ENCODE measurements at regions not wholly inside any gene's neighbourhood (a gene's known extent, or its start where the extent isn't known, plus 50 kb on each side); places are given as distances from the start of the nearest gene placed in this dataset.

GRCh38 chrX:97751735-97752134, 868.0 kb downstream of the RPA4 start:
- Histone ChIP-seq H3K9ac (ENCODE audit: control insufficient read depth, extremely low read depth, insufficient read depth, low read length) (no peak overlapping the region), H3K79me2 (ENCODE audit: control insufficient read depth, insufficient read depth, low read length) (no peaks in the 10 kb centered on the region), H3K27ac (ENCODE audit: control insufficient read depth, insufficient read depth, low read length) (no peak overlapping the region), H2AFZ (ENCODE audit: control insufficient read depth, low read length) (no peak overlapping the region), H3K9me3 (ENCODE audit: control insufficient read depth, low read depth, low read length) (no peaks in the 10 kb centered on the region), H4K20me1 (ENCODE audit: control insufficient read depth, extremely low read depth, insufficient read depth, low read length) (no peaks in the 10 kb centered on the region), H3K4me1 (ENCODE audit: control insufficient read depth, extremely low read depth, insufficient read depth, low read length) (peaks cover 8% of the 10 kb centered on the region), H3K4me2 (ENCODE audit: control insufficient read depth, extremely low read depth, insufficient read depth, low read depth, low read length) (peak overlapping the region; percentile 16), H3K9me1 (ENCODE audit: control insufficient read depth, extremely low read depth, insufficient read depth, low read length) (no peaks in the 10 kb centered on the region), H3K4me3 (ENCODE audit: control insufficient read depth in 2 of 3, extremely low read depth in 1 of 3, insufficient read depth in 2 of 3, low read depth in 1 of 3, low read length in 3 of 3) (no peak overlapping the region), H3K27me3 (ENCODE audit: control insufficient read depth, extremely low read depth, insufficient read depth, low read length) (no peaks in the 10 kb centered on the region), H3K36me3 (ENCODE audit: control insufficient read depth in 2 of 2, extremely low read depth in 1 of 2, insufficient read depth in 2 of 2, low read length in 2 of 2) (no peaks in the 10 kb centered on the region)
- dilution Hi-C loops (cut with MboI; ENCODE audit: extremely low pct_ligation_motif_present, low sequenced_read_pairs), result no loop called here
- TF ChIP-seq, protein P1, sequence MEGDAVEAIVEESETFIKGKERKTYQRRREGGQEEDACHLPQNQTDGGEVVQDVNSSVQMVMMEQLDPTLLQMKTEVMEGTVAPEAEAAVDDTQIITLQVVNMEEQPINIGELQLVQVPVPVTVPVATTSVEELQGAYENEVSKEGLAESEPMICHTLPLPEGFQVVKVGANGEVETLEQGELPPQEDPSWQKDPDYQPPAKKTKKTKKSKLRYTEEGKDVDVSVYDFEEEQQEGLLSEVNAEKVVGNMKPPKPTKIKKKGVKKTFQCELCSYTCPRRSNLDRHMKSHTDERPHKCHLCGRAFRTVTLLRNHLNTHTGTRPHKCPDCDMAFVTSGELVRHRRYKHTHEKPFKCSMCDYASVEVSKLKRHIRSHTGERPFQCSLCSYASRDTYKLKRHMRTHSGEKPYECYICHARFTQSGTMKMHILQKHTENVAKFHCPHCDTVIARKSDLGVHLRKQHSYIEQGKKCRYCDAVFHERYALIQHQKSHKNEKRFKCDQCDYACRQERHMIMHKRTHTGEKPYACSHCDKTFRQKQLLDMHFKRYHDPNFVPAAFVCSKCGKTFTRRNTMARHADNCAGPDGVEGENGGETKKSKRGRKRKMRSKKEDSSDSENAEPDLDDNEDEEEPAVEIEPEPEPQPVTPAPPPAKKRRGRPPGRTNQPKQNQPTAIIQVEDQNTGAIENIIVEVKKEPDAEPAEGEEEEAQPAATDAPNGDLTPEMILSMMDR (optimal IDR thresholded peaks at IDR 0.05 in 1 of 3, IDR thresholded peaks at IDR 0.05 in 1 of 3, conservative IDR thresholded peaks at IDR 0.05 in 1 of 3; ENCODE audit: extremely low read depth in 1 of 3, insufficient read depth in 2 of 3, low read length in 3 of 3), result peak in 1 of 3 experiments; percentile 14
- TF ChIP-seq EZH2 (IDR thresholded peaks at IDR 0.05; ENCODE audit: low read length), result no peak
- FAIRE-seq (peak; percentile 80), DNase-seq (ENCODE audit: low read depth, low spot score) (peak; percentile 32)

DNA sequence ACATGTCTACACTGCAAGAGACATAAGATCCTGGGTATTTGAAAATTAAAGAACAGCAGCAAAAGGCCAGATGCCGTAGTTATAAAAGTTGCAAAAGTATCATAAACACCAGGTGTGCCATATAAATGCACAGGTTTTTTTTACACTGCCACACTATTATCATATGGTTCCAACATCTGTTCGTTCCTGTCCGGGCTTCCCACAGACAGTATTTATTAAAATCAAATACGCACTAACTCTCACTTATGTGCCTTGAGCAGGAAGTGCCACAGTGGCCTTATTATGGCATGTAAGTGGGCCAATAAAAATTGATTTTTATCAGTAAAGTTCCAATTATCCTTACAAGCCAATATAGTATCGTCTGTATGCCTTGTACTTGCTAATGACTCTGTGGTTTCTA, 873.2 kb downstream of the RPA4 start:
- Histone ChIP-seq H3K27ac (ENCODE audit: control insufficient read depth, insufficient read depth, low read length) (no peak overlapping the region), H3K9ac (ENCODE audit: control insufficient read depth, extremely low read depth, insufficient read depth, low read length) (no peak overlapping the region), H4K20me1 (ENCODE audit: control insufficient read depth, extremely low read depth, insufficient read depth, low read length) (no peaks in the 10 kb centered on the region), H3K4me2 (ENCODE audit: control insufficient read depth, extremely low read depth, insufficient read depth, low read depth, low read length) (no peak overlapping the region), H3K27me3 (ENCODE audit: control insufficient read depth, extremely low read depth, insufficient read depth, low read length) (no peaks in the 10 kb centered on the region), H3K4me1 (ENCODE audit: control insufficient read depth, extremely low read depth, insufficient read depth, low read length) (peaks cover 5% of the 10 kb centered on the region), H2AFZ (ENCODE audit: control insufficient read depth, low read length) (no peak overlapping the region), H3K79me2 (ENCODE audit: control insufficient read depth, insufficient read depth, low read length) (no peaks in the 10 kb centered on the region), H3K4me3 (ENCODE audit: control insufficient read depth in 2 of 3, extremely low read depth in 1 of 3, insufficient read depth in 2 of 3, low read depth in 1 of 3, low read length in 3 of 3) (no peak overlapping the region), H3K9me3 (ENCODE audit: control insufficient read depth, low read depth, low read length) (no peaks in the 10 kb centered on the region), H3K9me1 (ENCODE audit: control insufficient read depth, extremely low read depth, insufficient read depth, low read length) (no peaks in the 10 kb centered on the region), H3K36me3 (ENCODE audit: control insufficient read depth in 2 of 2, extremely low read depth in 1 of 2, insufficient read depth in 2 of 2, low read length in 2 of 2) (no peaks in the 10 kb centered on the region)
- DNase-seq (ENCODE audit: low read depth, low spot score), result no peak
- TF ChIP-seq EZH2 (IDR thresholded peaks at IDR 0.05; ENCODE audit: low read length), result no peak
- TF ChIP-seq, protein P1 (optimal IDR thresholded peaks at IDR 0.05 in 1 of 3, IDR thresholded peaks at IDR 0.05 in 1 of 3, conservative IDR thresholded peaks at IDR 0.05 in 1 of 3; ENCODE audit: extremely low read depth in 1 of 3, insufficient read depth in 2 of 3, low read length in 3 of 3), result no peak
- FAIRE-seq, result no peak
- dilution Hi-C loops (cut with MboI; ENCODE audit: extremely low pct_ligation_motif_present, low sequenced_read_pairs), result no loop called here

All from keratinocyte (primary cell).